OCI-LY7 (cell line): ENCODE measurements at regions not wholly inside any gene's neighbourhood (a gene's known extent, or its start where the extent isn't known, plus 50 kb on each side); places are given as distances from the start of the nearest gene placed in this dataset.

ENCODE experiments used
- CTCF ChIP-seq: fragments of 200-600 bp; sonication (generic); conservative IDR thresholded peaks from 2 replicates; pipeline ENCODE4 v1.5.1; 2014; ENCODE audit warnings: mild to moderate bottlenecking, antibody characterized with exemption, low read length, moderate library complexity, mixed read lengths
- EZH2phosphoT487 ChIP-seq: fragments of 200-600 bp; sonication (generic); IDR thresholded peaks from 2 replicates; pipeline ENCODE4 v1.6.1; 2018; ENCODE audit warnings: low read depth, borderline replicate concordance, mild to moderate bottlenecking, mixed run types, antibody characterized with exemption, low read length, moderate library complexity, mixed read lengths

GRCh38 chr22:49705972-49706352 is 121.7 kb downstream of the BRD1 start:
- TF ChIP-seq CTCF: no peak
- TF ChIP-seq EZH2phosphoT487: no peak
